ENCODE measurements at regions not wholly inside any gene's neighbourhood (a gene's known extent, or its start where the extent isn't known, plus 50 kb on each side); places are given as distances from the start of the nearest gene placed in this dataset.

- Mint-ChIP-seq H3K9me3 (peaks cover 2% of the 10 kb centered on the region), H3K27ac (no peak overlapping the region), H3K27me3 (ENCODE audit: low read depth) (no peaks in the 10 kb centered on the region), H3K4me1 (no peaks in the 10 kb centered on the region), H3K4me3 (no peak overlapping the region), H3K36me3 (ENCODE audit: low read depth) (no peaks in the 10 kb centered on the region)
- TF ChIP-seq, protein P1, sequence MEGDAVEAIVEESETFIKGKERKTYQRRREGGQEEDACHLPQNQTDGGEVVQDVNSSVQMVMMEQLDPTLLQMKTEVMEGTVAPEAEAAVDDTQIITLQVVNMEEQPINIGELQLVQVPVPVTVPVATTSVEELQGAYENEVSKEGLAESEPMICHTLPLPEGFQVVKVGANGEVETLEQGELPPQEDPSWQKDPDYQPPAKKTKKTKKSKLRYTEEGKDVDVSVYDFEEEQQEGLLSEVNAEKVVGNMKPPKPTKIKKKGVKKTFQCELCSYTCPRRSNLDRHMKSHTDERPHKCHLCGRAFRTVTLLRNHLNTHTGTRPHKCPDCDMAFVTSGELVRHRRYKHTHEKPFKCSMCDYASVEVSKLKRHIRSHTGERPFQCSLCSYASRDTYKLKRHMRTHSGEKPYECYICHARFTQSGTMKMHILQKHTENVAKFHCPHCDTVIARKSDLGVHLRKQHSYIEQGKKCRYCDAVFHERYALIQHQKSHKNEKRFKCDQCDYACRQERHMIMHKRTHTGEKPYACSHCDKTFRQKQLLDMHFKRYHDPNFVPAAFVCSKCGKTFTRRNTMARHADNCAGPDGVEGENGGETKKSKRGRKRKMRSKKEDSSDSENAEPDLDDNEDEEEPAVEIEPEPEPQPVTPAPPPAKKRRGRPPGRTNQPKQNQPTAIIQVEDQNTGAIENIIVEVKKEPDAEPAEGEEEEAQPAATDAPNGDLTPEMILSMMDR (IDR thresholded peaks at IDR 0.05; ENCODE audit: unreplicated experiment in 3 of 3) = no peak
Measured at GRCh38 chr7:13770305-13770704, 219.2 kb downstream of the ETV1 start.

GRCh38 chr7:13774976-13775375 lies 214.5 kb downstream of the ETV1 start:
- no peaks in the 10 kb centered on the region for H3K36me3 Mint-ChIP-seq (ENCODE audit: low read depth)
- no peak overlapping the region for H3K4me3 Mint-ChIP-seq
- H3K27me3 Mint-ChIP-seq (ENCODE audit: low read depth) = no peaks in the 10 kb centered on the region
- no peaks in the 10 kb centered on the region for H3K4me1 Mint-ChIP-seq
- H3K27ac Mint-ChIP-seq = no peak overlapping the region
- no peaks in the 10 kb centered on the region for H3K9me3 Mint-ChIP-seq
- TF ChIP-seq, protein P1 (IDR thresholded peaks at IDR 0.05; ENCODE audit: unreplicated experiment in 3 of 3) = no peak

DNA sequence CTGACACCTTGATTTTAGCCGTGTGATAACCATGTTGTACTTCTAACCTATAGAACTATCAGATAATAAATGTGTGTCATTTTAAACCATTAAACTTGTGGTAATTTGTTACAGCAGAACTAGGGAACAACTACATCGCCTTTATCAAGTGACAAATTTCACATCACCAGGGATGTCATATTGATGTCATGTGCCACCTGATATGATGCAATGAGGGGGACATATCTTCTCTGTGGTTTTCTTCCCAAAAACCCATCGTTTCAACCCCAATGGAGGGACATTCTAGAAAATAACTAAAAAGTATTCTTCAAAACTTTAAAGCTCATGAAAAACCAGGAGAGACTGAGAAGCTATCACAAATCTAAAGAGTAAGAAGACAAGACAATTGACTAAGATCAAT lies 212.2 kb downstream of the ETV1 start:
- Mint-ChIP-seq H3K4me3 (no peak overlapping the region), H3K4me1 (no peaks in the 10 kb centered on the region), H3K9me3 (no peaks in the 10 kb centered on the region), H3K27me3 (ENCODE audit: low read depth) (no peaks in the 10 kb centered on the region), H3K36me3 (ENCODE audit: low read depth) (no peaks in the 10 kb centered on the region), H3K27ac (no peak overlapping the region)
- TF ChIP-seq, protein P1 (IDR thresholded peaks at IDR 0.05; ENCODE audit: unreplicated experiment in 3 of 3) = no peak

GRCh38 chr7:13778967-13779366 lies 210.5 kb downstream of the ETV1 start:
- no peaks in the 10 kb centered on the region for H3K9me3 Mint-ChIP-seq
- H3K36me3 Mint-ChIP-seq (ENCODE audit: low read depth) = no peaks in the 10 kb centered on the region
- no peaks in the 10 kb centered on the region for H3K27me3 Mint-ChIP-seq (ENCODE audit: low read depth)
- TF ChIP-seq, protein P1 (IDR thresholded peaks at IDR 0.05; ENCODE audit: unreplicated experiment in 3 of 3) = no peak
- no peak overlapping the region for H3K4me3 Mint-ChIP-seq
- no peaks in the 10 kb centered on the region for H3K4me1 Mint-ChIP-seq
- no peak overlapping the region for H3K27ac Mint-ChIP-seq

GRCh38 chr7:13790611-13791010 lies 198.9 kb downstream of the ETV1 start:
- no peaks in the 10 kb centered on the region for H3K4me1 Mint-ChIP-seq
- H3K4me3 Mint-ChIP-seq = no peak overlapping the region
- no peaks in the 10 kb centered on the region for H3K9me3 Mint-ChIP-seq
- TF ChIP-seq, protein P1 (IDR thresholded peaks at IDR 0.05; ENCODE audit: unreplicated experiment in 3 of 3) = no peak
- H3K27me3 Mint-ChIP-seq (ENCODE audit: low read depth) = no peaks in the 10 kb centered on the region
- no peaks in the 10 kb centered on the region for H3K36me3 Mint-ChIP-seq (ENCODE audit: low read depth)
- H3K27ac Mint-ChIP-seq = no peak overlapping the region

DNA sequence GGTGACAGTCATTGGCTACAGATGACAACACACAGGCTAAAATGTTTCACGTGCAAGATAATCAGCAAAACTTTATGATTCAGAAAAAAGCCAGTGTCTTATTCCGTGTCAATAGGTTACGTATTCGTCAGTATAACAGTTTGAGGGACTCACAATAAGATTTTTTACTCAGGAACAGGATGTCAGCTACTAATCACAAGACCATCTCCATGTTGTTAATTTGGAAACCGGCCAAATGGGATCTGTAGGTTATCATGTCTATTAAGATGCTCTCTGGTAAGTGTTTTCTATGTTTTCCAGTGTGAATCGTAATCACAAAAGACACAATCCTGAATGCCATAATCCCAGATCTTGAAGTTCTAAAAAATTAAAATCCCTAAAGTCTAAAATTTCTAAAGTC lies 197.3 kb downstream of the ETV1 start:
- Mint-ChIP-seq H3K4me3 (no peak overlapping the region), H3K27ac (no peak overlapping the region), H3K9me3 (no peaks in the 10 kb centered on the region), H3K27me3 (ENCODE audit: low read depth) (no peaks in the 10 kb centered on the region), H3K4me1 (no peaks in the 10 kb centered on the region), H3K36me3 (ENCODE audit: low read depth) (no peaks in the 10 kb centered on the region)
- TF ChIP-seq, protein P1 (IDR thresholded peaks at IDR 0.05; ENCODE audit: unreplicated experiment in 3 of 3) = no peak
